NT2/D1 (cell line): ENCODE measurements at regions not wholly inside any gene's neighbourhood (a gene's known extent, or its start where the extent isn't known, plus 50 kb on each side); places are given as distances from the start of the nearest gene placed in this dataset.

ENCODE experiments used
- SUZ12 ChIP-seq: IDR thresholded peaks from 2 replicates; pipeline ENCODE4 v1.6.1; 2011; ENCODE audit not compliant: insufficient read length, insufficient read depth; ENCODE audit errors: extremely low read depth
- YY1 ChIP-seq: IDR thresholded peaks from 2 replicates; pipeline ENCODE4 v1.6.1; 2011; ENCODE audit not compliant: insufficient read length, insufficient read depth
- ZNF274 ChIP-seq: IDR thresholded peaks from 2 replicates; pipeline ENCODE4 v1.6.1; 2011; ENCODE audit warnings: mild to moderate bottlenecking, low read depth, low read length

- TF ChIP-seq YY1 (no peak), ZNF274 (no peak), SUZ12 (no peak)
Measured at GRCh38 chr10:128612195-128612594, 486.0 kb upstream of the MKI67 start.
